DND-41 (cell line): ENCODE measurements at regions not wholly inside any gene's neighbourhood (a gene's known extent, or its start where the extent isn't known, plus 50 kb on each side); places are given as distances from the start of the nearest gene placed in this dataset.

ENCODE experiments used
- EZH2 ChIP-seq: IDR thresholded peaks from 3 replicates; pipeline ENCODE4 v1.6.1; 2012; ENCODE audit warnings: borderline replicate concordance, low read depth, mild to moderate bottlenecking, moderate library complexity, low read length, inconsistent platforms; ENCODE audit not compliant: severe bottlenecking
- TF ChIP-seq, protein P1 (sequence below): IDR thresholded peaks from 2 replicates; pipeline ENCODE4 v1.5.1; 2012; ENCODE audit warnings: borderline replicate concordance, low read length, moderate library complexity, mild to moderate bottlenecking; ENCODE audit not compliant: poor library complexity, severe bottlenecking; ENCODE audit errors: extremely low read depth

DNA sequence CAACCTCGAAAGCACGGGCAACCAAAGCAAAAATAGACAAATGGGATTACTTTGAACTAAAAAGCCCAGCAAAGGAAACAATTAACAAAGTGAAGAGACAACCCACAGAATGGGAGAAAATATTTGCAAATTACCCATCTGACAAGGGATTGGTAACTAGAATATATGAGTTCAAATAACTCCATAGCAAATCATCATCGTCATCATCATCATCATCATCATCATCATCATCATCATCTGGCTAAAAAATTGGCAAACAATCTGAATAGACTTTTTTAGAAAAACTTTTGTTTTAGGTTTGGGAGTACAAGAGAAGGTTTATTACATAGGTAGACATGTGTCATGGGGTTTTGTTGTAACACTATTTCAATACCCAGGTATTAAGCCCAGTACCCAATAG, 1239.3 kb upstream of the FAM98A start:
- TF ChIP-seq, protein P1, sequence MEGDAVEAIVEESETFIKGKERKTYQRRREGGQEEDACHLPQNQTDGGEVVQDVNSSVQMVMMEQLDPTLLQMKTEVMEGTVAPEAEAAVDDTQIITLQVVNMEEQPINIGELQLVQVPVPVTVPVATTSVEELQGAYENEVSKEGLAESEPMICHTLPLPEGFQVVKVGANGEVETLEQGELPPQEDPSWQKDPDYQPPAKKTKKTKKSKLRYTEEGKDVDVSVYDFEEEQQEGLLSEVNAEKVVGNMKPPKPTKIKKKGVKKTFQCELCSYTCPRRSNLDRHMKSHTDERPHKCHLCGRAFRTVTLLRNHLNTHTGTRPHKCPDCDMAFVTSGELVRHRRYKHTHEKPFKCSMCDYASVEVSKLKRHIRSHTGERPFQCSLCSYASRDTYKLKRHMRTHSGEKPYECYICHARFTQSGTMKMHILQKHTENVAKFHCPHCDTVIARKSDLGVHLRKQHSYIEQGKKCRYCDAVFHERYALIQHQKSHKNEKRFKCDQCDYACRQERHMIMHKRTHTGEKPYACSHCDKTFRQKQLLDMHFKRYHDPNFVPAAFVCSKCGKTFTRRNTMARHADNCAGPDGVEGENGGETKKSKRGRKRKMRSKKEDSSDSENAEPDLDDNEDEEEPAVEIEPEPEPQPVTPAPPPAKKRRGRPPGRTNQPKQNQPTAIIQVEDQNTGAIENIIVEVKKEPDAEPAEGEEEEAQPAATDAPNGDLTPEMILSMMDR, result no peak
- TF ChIP-seq EZH2, result no peak
